Kasumi-1 (cell line): ENCODE measurements at regions not wholly inside any gene's neighbourhood (a gene's known extent, or its start where the extent isn't known, plus 50 kb on each side); places are given as distances from the start of the nearest gene placed in this dataset.
"Not testable (repeated sequence)": the region's sequence is repeated elsewhere in the genome, so short reads cannot be mapped to it uniquely, and the experiment has no call there.

Source experiments
- DNase-seq, 2 experiments: peaks; one replicate each; lab custom pipeline; 2025; lab: John Stamatoyannopoulos, UW

DNA sequence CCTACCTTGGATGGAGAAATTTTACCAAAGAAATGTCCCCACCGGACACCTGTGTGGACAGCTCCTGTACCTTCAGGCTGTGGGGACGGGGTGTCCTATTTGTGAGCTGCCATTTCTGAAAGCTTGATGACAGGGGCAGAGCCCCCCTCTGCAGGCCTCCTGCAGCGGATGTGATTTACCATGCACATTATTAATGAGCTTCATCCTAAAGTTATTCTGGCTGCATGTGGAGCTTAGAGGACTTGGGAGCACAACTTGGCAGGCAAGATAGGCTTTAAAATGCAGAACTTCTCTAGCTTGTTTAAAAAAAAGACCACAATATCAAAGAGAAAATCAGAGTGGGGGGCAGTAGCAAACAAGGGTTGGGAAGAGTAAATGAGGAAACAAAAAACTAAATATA lies 350.0 kb upstream of the KLHL29 start:
- DNase-seq = no peak

DNA sequence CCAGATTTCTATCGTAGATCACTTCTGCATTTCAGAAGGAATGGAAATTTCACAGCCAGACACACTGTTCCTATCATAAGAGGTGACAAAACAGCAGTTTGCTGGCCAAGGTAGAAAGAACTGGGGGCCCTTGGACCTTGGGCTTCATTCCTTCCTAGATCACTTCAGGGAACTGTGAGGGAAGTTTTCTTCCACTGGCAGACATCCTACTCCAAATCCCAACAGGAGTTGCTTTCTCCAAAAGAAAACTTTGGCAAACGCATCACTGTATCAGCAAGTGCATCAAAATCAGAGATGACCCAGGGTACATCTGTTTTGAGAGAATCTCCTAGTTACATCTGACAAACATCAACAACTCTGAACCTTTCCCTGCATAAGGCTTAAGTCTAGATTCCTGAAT lies 348.4 kb upstream of the KLHL29 start:
- DNase-seq = no peak

DNA sequence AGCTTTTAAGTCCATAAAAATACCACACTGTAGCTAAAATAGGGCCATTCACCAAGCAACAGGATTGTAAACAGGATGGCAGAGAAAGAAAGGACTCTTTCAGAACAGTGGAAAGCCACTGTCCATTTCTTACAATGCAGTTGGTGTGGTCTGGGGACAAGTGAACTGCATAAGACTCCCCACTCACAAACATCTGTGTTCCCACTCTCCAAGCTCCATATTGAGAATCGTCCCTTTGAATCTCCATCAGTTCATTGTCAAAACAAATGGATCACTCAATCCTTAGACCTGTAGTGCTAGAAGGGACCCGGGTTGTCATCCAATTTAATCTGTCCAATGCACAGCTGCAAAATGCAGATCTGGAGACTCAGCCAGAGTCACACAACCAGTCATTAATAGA lies 347.4 kb upstream of the KLHL29 start:
- DNase-seq = no peak

DNA sequence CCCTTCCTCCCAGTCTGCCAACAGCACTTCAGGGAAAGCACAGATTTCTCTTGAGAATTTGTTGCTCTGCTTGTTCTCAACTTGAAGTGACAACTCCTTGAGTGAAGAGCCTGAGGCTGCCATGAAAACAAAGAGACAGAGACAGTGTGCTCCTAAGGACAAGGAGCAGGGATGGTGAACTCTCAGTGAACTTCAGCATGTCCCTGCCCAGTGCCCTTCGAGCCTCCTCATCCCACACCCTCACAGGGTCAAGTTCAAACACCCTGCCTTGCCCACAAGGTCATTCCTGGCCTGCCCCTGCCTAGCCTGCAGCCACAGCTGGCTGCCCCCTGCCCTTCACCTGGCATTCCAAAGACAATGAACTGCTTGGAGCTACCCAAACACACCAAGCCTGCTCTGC lies 343.5 kb upstream of the KLHL29 start:
- DNase-seq = no peak

DNA sequence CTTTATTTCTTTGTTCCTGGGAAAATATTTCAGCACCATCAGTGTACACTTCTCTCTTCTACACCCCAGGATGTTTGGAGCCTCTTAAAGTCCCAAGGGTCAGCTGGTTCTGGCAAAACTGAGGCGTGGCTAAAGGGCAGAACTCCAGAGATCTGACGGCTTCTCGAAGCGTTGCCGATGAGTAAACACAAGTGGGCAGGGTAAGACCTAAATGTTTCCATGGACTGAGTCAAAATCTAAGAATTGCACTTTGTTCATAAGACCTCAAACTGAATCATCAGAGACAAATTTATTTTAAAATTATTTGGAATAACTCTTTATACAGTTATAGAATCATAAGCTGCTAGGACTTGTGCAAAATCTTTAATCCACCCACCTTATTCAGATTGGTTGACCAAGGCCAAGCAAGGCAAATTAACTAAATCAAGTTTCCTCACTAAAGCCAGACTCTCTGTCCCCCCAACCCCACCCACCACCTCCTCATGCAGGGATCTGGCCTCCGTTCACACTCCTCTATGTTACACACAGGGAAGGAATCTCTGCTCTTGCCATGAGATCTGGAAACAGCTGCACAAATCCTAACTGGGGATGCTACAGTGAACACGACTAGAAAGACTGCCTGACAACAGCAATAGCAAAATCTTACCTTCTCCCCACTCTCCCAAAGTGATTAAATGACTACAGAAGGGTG lies 342.6 kb upstream of the KLHL29 start:
- no peak for DNase-seq

DNA sequence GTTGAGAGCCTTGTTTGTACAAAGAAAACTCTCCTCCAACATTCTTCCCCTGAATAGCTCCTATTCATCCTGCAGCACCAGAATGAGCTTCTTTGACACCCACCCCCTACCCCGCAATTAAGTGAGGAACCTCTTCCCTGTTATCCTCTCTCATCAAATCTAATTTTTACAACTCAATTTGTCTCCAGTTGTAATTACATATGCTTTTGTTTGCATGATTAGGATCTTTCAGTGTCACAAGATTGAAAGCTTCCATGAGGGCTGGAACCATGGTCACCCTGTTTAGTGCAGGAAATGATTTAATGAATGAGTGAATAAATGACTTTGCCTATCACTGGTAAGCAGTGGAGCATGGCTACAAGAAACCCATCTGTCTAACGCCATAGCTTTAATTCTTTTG lies 334.6 kb upstream of the KLHL29 start:
- no peak for DNase-seq

DNA sequence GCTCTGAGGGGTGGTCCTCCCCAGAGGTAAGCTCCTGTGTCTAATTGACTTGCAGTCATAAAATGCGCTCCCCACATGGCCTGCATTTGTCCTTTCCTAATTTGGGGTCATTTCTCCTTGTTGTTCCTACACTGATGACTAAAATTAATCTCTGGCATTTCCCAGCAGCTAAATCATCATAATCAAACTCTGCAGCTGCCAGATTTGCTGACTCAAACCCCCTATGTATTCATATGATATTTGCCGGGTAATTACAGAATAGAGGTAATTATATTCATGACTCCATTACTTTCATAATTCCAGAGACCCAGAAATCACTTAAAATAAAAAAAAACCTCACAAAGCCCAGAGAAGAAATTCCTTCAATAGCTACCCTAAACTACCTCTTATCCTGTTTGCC lies 331.4 kb upstream of the KLHL29 start:
- DNase-seq = no peak

DNA sequence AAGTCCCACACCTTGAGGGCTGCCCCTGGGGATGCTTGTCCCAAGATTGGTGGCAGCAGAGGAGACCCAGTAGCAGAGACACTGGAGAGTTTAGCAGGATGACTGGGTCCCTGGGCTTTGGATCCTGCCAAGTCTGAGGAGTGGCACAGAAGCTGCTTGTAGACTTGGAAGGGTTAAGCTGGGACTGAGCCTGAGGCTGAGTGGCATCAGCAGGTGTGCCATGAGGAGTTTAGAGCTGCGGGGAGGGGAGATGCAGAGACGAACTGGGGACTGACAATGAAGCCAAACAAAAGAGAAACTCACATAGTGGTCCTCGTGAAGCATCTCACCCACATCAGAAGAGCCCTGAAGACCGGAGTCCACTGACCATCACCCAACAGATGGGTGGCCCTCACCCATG lies 329.7 kb upstream of the KLHL29 start:
- no peak for DNase-seq

DNA sequence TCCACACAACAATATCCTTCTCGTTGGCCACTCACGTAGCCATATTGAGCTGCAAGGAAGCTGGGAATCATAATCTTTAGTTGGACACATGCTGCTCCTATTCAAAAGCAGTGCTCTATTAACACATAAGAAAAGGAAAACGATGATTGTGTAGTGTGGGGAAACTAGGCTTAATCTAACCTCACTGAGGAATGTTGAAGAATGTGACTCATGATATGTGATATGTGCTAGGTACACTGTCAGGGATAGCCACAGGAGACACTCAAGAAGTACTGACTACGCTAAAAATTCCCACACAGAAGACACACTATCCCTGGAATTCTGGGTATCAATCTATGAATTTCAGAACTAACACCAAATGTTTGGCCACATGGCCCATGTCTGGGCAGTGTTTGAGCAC lies 328.1 kb upstream of the KLHL29 start:
- DNase-seq = not testable (repeated sequence)

DNA sequence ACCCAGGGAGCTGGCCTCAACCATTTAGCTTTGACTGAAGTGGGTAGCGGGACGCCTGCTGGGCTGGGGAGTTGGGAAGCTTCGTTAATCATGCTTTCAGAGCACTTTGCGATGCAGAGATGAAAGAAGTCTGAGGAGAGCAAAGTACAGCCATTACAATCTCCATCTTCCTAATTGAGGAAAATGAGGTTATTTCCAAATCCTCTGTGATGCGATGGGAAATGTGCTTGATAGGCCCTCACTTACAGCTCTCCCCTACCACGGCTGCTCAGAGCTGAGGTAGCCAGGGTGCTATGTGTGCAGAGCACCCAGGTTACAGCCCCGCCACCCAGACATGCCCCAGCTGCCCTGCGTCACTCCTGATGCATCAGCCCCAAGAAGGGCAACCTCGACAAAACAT lies 326.5 kb upstream of the KLHL29 start:
- no peak for DNase-seq

DNA sequence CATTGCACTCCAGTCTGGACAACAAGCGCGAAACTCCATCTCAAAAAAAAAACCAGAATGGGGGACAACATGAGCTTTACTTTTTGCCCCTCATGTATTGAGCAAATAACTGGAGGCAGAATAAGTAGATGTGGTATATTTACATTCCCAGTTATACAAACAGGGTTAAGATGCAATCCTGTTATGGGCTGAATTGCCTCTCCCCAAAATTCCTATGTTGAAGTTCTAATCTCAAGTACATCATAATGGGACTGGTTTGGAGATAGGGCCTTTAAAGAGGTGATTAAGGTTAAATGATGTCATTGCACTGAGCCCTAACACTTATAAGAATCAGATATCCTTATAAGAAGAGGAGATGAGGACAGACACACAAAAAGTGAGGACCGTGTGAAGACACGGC lies 319.8 kb upstream of the KLHL29 start:
- no peak for DNase-seq

DNA sequence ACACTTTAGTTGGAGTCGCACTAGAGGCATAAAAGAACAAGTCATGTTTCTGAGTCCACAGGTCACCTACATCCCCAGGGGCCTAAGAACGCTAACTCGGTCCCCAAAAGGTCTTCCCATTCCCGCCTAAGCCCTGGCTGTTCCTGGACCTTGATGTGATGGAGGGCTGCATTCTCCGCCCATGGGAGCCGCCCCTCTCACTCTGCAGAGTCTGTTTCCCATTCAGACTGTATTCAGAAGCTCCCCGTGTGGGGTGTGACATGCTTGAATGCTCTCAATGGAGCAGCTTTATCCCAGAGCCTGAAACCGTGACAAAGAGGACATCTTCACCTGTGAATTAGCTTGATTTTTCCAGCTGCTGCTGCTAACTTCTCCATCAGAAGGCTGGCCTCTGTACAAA lies 319.0 kb upstream of the KLHL29 start:
- no peak for DNase-seq

DNA sequence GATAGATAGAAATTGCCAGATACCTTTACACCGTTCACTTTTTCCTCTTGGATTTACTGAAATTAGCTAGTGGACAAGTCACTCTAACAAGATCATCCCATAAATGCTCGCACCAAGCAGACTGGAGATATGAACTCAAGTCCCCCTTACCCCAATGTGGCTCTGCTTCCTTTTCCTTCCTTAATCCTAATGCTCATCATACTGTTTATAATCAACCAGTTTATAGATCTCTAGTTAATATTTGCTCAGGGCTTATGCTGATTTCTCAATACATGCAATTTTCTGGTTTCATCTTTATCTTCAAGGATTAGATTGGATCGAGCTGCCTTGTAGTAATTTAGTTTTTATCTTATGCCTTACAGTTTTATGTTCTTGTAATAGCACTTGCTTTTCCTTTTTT lies 318.3 kb upstream of the KLHL29 start:
- DNase-seq = no peak

DNA sequence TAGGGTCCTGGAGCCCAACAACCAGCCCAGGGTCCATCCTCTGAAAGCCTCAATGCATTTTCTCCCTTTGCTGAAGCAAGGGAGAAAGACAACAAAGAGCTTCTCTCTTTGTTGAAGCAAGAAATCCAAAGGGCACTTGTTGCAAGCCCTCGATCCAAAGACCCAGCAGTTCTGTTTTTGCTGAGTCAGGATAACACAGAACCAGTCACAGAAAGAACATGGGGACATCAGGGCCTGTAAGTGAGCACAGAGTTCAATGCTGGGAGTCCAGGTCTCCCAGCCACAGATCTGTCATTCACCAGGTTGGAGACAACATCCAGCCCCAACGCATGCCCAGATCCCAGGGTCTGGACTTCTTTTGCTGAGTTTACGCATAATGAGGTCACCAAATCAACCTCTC lies 315.8 kb upstream of the KLHL29 start:
- DNase-seq = no peak

DNA sequence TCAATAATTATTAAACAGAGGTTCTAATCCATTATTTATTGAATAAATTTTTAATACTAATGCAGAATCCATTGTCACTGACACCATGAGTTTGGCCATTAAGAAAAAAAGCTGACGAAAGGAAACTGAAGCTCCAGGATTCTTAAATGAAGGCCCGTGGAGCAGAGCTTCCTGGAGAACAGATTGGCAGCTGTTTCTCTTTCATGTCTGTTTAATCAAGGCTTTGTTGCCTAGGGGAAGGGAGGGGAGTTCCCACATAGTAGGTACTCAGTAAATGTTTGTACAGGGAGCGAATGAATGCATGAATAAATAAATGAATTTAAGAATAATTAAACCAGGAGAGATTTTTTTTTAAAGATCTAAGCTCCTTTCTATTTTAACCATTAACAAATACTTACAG lies 315.1 kb upstream of the KLHL29 start:
- no peak for DNase-seq

DNA sequence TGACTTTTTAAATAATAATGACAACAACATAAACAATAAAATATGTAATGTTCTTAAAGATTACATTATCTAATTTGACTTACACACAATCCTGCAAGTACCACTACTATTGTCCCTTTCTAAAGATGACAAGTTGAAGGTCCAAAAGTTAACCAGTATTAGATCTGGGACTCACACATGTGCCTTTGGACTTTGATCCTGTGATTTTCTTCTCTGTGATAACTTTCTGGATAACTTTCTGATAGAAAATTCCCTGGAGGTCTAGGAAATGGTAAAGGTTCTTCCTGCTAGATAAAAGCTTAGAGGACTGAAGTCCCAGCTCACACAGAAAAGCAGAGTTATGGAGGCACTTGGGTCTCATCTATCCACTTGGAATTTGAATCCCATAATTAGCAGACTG lies 311.9 kb upstream of the KLHL29 start:
- DNase-seq = no peak

DNA sequence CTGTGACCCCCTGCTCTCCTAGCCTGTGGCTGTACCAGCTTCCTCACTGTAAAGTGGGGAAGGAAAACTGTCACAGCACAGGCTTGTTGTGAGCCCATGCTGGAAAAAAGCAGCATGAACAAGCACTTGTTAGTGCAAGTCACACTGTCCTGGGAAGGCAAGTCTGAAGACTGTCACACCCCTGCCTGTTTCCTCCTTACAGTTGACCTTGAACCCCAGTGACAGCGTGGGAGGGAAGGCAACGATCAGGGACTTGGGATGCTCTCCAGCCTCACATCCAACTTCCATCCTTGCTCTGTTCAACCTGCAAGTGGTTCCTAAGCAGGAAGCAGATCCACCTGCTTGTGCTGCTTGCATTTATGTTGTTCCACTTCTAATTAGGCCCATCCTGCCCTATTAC lies 311.3 kb upstream of the KLHL29 start:
- no peak for DNase-seq

DNA sequence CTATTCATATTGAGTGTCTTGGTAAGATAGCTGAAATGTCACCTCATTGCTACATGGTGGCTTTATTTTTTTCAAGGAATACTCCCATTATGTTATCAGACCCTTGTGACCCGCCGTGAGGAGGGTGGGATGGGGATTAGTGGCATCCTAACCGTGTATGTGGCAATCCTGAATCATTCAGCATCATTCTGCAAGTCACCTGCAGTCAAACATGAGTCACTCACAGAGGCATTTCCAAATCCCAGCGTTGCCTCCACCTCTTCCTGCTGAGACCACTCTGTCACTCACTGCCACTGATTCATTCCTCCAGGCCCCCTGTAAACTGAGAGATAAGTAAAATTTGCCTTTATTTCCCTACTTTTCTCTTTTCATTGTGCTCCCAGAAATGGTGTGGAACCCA lies 307.4 kb upstream of the KLHL29 start:
- DNase-seq = no peak

DNA sequence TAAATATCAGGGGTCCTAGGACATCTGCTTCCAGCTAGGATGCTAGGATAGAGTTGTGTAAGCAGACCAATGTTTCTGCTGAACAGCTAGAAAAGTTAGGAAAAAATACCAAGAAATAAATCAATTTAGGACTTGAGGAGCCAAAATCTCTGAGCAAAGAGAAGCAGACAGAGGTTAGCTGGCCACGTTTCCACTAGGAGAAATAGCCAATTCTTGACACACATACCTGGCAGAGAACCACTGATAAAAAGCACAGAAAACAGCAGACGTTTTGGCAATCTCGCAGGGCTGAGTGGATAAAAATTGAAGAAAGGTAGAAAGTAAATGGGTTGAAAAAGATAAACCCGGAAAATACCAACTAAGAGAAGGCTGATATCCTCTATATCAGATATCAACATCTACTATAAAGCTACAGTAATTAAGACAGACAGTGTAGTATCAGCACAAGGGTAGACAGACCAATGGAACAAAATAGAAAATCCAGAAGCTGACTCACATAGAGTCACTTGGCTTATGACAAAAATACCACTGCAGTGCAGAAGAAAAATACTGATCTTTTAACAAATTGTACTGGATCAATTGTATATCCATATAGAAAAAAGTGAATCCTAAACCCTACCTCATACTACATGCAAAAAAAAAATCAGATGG lies 306.1 kb upstream of the KLHL29 start:
- no peak for DNase-seq

DNA sequence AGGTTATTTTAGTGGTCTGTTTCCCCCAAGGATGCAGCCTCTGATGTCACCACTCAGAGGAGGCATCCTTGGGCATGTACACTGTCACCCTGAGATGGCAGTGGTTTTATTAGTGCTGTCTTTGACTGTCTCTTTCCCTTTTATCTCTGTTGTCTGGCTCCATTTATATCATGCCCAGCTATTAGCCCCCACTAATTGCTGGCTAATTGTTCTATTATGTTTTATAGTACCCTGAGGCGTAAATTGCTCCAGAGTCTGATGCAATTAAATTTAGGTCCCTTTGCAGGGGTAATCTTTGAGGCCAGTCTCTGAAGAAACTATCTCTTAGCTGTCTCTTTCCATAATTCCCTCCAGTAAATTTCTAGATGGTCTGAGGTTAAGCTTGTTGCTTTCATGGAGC lies 301.0 kb upstream of the KLHL29 start:
- DNase-seq = no peak

DNA sequence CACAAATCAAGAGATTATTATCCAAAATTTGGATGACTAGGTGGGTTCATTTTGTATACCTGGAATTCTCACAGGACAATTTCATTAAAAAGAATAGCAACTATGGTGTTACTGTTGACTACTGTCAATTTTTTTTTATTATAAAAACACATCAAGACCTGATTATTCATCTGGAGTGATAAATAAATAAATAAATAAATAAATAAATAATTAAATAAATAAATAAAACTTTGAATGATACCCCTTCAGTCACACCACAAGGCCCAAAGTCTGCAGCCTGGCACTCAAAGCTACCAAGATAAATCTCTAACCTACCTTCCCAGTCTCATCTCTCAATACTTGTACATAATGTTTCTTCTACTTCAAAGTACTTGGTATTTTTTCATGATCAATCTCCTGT lies 294.0 kb upstream of the KLHL29 start:
- no peak for DNase-seq

DNA sequence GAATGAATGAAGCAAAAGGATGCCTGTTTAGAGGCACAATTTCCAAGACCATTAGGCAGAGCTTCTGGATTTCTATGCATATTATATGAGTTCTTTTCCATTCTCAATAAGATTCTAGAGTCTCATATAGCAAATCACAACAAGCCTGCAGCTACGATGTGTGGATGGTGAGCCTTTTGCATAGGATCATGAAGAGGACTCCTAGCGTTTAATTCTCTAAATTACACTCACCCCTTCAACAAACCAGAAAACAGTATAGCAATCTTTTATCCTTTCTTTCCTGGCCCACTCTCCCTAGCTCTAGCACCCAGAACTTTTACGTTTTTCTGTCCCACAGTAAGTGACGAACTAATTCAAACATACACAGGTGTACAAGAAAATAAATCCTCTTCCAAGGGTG lies 293.1 kb upstream of the KLHL29 start:
- no peak for DNase-seq

DNA sequence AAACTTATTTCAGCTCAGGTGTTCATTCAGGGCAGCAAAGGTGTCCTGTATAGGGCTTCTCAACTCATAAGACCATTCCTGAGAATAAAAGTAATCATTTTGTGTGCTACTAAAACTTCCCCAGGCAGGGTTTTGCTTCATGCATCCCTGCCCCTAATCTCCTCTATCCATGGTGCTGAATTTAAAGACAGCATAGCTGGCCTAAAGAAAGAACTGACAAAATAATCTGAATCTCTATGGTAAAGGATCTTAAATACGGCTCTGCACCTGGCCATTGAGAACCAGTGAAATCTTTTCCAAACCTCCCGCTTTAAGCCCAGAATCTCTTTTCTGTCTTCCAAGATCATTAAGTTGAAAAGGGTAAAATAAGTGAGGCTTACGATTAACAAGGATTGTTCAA lies 292.1 kb upstream of the KLHL29 start:
- peak; percentile 5 to 30 for DNase-seq

DNA sequence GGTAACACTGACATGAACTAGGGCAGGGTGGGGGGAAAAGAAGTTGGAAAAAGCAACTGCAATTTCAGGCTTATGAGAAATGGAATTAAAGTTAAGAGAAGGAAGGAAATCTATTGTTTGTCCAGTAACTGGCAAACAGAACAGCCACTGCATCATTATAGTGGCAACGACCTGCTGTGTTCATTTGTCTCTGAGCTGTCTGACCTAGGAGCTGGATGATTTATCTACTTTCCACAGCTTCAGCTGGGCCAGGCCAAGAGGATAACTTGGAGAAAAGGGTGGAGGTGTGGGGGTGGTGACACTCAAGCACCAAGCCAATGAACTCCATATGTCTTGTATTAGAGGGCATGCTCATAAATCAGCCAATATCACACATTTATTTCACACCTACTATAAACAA lies 291.5 kb upstream of the KLHL29 start:
- no peak for DNase-seq
